Panc1 (cell line): ENCODE measurements at regions not wholly inside any gene's neighbourhood (a gene's known extent, or its start where the extent isn't known, plus 50 kb on each side); places are given as distances from the start of the nearest gene placed in this dataset.

Experiments used
- ATAC-seq: fragments of 200-7000 bp; cut with Tn5 transposase; 2 replicates; pipeline ENCODE4 v1.9.1; 2020; ENCODE audit warnings: mild to moderate bottlenecking, moderate library complexity
- BruUV-seq: library from RNA; stranded (reverse); fragments of 400-500 nt; replicated peaks from 2 replicates; lab custom pipeline; 2021; lab: Mats Ljungman, UMichigan
- CTCF ChIA-PET: fragments of 300-600 bp; sonication (Branson Sonifier 250); formaldehyde crosslinking; loops from one replicate; lab custom pipeline; 2022; ENCODE audit warnings: antibody characterized with exemption; lab: Charles Lee
- POLR2A ChIA-PET: fragments of 300-600 bp; sonication (Branson Sonifier 250); formaldehyde crosslinking; loops from one replicate; lab custom pipeline; 2022; ENCODE audit warnings: antibody characterized with exemption; lab: Charles Lee
- DNase-seq: peaks from one replicate; pipeline ENCODE4 v3.0.0-alpha.2; 2010; ENCODE audit warnings: low read depth, low spot score
- H3K27ac ChIP-seq: 2 replicates; pipeline ENCODE4 v1.5.1; 2011; ENCODE audit warnings: mild to moderate bottlenecking, low read length, inconsistent platforms
- H3K27me3 ChIP-seq: fragments of 200-500 bp; sonication (Bioruptor generic); 2 replicates; pipeline ENCODE4 v1.6.0; 2014; ENCODE audit warnings: low read length, inconsistent platforms; ENCODE audit not compliant: control insufficient read depth, insufficient read depth
- H3K36me3 ChIP-seq: fragments of 200-500 bp; sonication (Bioruptor generic); 2 replicates; pipeline ENCODE4 v1.5.1; 2014; ENCODE audit warnings: inconsistent platforms, mild to moderate bottlenecking, low read length, moderate library complexity; ENCODE audit not compliant: control insufficient read depth, insufficient read depth
- H3K4me1 ChIP-seq: 2 replicates; pipeline ENCODE4 v1.5.1; 2011; ENCODE audit warnings: inconsistent platforms, mild to moderate bottlenecking, low read length, moderate library complexity; ENCODE audit not compliant: control insufficient read depth, insufficient read depth
- H3K4me3 ChIP-seq, 2 experiments: 2 replicates each; pipeline ENCODE4 v1.5.1; 2011 to 2012; ENCODE audit warnings: low read depth in 2 of 2, low read length in 2 of 2, mild to moderate bottlenecking in 2 of 2, inconsistent platforms in 1 of 2, moderate library complexity in 1 of 2
- H3K9me3 ChIP-seq: fragments of 200-500 bp; sonication (Bioruptor generic); 2 replicates; pipeline ENCODE4 v1.5.1; 2014; ENCODE audit warnings: low read depth, mild to moderate bottlenecking, inconsistent platforms, low read length, moderate library complexity; ENCODE audit not compliant: control insufficient read depth, insufficient read depth
- CTCF ChIP-seq: fragments of 450-650 bp; IDR thresholded peaks from 2 replicates; pipeline ENCODE4 v1.5.1; 2017; ENCODE audit warnings: mild to moderate bottlenecking
- POLR2AphosphoS5 ChIP-seq: IDR thresholded peaks from 2 replicates; pipeline ENCODE4 v1.6.1; 2012; ENCODE audit warnings: mild to moderate bottlenecking, low read depth, low read length, moderate library complexity
- REST ChIP-seq, 2 experiments: IDR thresholded peaks; 2 replicates each; pipeline ENCODE4 v1.6.1; 2011 to 2012; ENCODE audit warnings: low read depth in 2 of 2, control low read depth in 1 of 2, low read length in 1 of 2, mild to moderate bottlenecking in 1 of 2, moderate library complexity in 1 of 2; ENCODE audit not compliant: insufficient read depth in 1 of 2
- SIN3A ChIP-seq: IDR thresholded peaks from 2 replicates; pipeline ENCODE4 v1.6.1; 2012; ENCODE audit warnings: low read depth, mild to moderate bottlenecking, low read length, moderate library complexity, borderline replicate concordance; ENCODE audit not compliant: insufficient read depth
- TCF7L2 ChIP-seq: IDR thresholded peaks from 2 replicates; pipeline ENCODE4 v1.6.1; 2011; ENCODE audit warnings: mild to moderate bottlenecking, low read depth, low read length, inconsistent platforms
- in situ Hi-C: cut with HindIII; loops from 2 replicates; pipeline ENCODE4 v1.10.0; 2016; ENCODE audit warnings: low sequenced_read_pairs, low pct_unique_long_range_greater_than_20kb
- intact Hi-C: fragments of 100-400 bp; cut with micrococcal nuclease; formaldehyde crosslinking; loops from one replicate; pipeline ENCODE4 v1.10.0; 2022; ENCODE audit not compliant: unreplicated experiment

- DNase-seq (no peak), ATAC-seq (no peak)
- in situ Hi-C loops: no loop called here
- Histone ChIP-seq H3K4me3 (no peak overlapping the region), H3K4me1 (no peaks in the 10 kb centered on the region), H3K36me3 (no peaks in the 10 kb centered on the region), H3K27me3 (no peaks in the 10 kb centered on the region), H3K9me3 (no peaks in the 10 kb centered on the region), H3K27ac (no peak overlapping the region)
- TF ChIP-seq REST (IDR thresholded peaks at IDR 0.05; ENCODE audit: insufficient read depth in 1 of 2, low read depth in 2 of 2, low read length in 1 of 2) (no peak), POLR2AphosphoS5 (no peak), SIN3A (no peak), TCF7L2 (no peak), CTCF (no peak)
- CTCF ChIA-PET: no interaction called here
- BruUV-seq: no TSS peak
- intact Hi-C loops: no loop called here
- POLR2A ChIA-PET: no interaction called here
Observed at GRCh38 chr10:83541046-83541445, 598.3 kb upstream of the GHITM start.

- no TSS peak for BruUV-seq
- Histone ChIP-seq H3K4me1 (no peaks in the 10 kb centered on the region), H3K9me3 (no peaks in the 10 kb centered on the region), H3K36me3 (no peaks in the 10 kb centered on the region), H3K27me3 (no peaks in the 10 kb centered on the region), H3K27ac (no peak overlapping the region), H3K4me3 (no peak overlapping the region)
- in situ Hi-C loops: no loop called here
- DNase-seq (no peak), ATAC-seq (no peak)
- intact Hi-C loops: no loop called here
- no peak for TF ChIP-seq TCF7L2
- TF ChIP-seq REST (IDR thresholded peaks at IDR 0.05; ENCODE audit: insufficient read depth in 1 of 2, low read depth in 2 of 2, low read length in 1 of 2): no peak
- TF ChIP-seq POLR2AphosphoS5: no peak
- no peak for TF ChIP-seq CTCF
- no peak for TF ChIP-seq SIN3A
- CTCF ChIA-PET: no interaction called here
- POLR2A ChIA-PET: no interaction called here
Observed at GRCh38 chr10:83542774-83543411, 596.4 kb upstream of the GHITM start.
